ENCODE measurements at regions not wholly inside any gene's neighbourhood (a gene's known extent, or its start where the extent isn't known, plus 50 kb on each side); places are given as distances from the start of the nearest gene placed in this dataset.

DNA sequence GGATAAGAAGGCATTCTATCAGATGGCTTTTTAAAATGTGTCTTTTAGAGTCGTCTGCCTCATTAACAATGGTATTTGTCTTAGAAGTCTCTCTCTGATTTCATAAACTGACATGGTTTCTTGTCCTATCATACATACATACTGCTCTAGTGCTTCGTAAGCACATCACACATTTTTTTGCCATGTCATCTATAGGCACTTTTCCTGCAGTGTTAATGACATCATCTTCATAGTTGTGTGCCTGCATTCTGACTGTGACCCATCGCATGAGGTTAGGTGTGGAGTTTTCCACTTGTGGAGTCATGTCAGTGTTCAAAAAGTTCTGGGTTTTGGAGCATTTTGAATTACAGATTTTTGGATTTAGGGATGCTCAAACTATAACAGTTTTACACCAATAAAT lies 361.6 kb upstream of the SPOCK3 start:
- no peak overlapping the region for H3K27ac ChIP-seq (ENCODE audit: extremely low read depth, low read depth, low read length)
- no peaks in the 10 kb centered on the region for H3K9me3 ChIP-seq (ENCODE audit: control insufficient read depth, insufficient read depth, low read depth, low read length)
- ChIA-PET CTCF (no interaction called here), POLR2A (no interaction called here)
- no peaks in the 10 kb centered on the region for H3K4me1 ChIP-seq (ENCODE audit: control insufficient read depth, insufficient read depth, low read length)
- TF ChIP-seq ZNF19 (tag by site-specific recombination; IDR thresholded peaks at IDR 0.05; ENCODE audit: low read depth) = no peak
- H3K4me3 ChIP-seq (ENCODE audit: low read depth, low read length) = no peak overlapping the region
- no peaks in the 10 kb centered on the region for H3K36me3 ChIP-seq (ENCODE audit: control insufficient read depth in 2 of 2, insufficient read depth in 1 of 2, low read length in 2 of 2)

DNA sequence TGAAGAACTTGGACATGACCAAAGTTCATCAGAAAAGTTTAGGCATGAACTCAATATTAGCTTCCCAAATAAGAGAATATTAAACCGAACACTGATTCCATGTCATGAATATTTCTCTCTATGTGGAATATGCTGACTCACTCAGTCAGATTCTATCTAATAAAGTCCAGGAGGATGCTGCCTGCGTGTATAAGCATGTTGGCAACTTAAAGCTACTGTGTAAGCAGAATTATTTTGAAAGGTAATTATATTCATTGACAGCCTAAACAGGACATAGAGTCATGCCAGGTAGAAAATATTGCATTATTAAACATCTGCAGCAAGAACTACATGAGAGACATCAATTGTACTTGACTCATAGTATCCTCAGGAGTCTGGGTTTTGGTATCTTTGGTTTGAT lies 367.9 kb upstream of the SPOCK3 start:
- no peak for TF ChIP-seq YY1 (tag by site-specific recombination; IDR thresholded peaks at IDR 0.05)
- no peak for TF ChIP-seq ZNF157 (tag by site-specific recombination; IDR thresholded peaks at IDR 0.05)
- TF ChIP-seq BCL11B (tag by site-specific recombination; IDR thresholded peaks at IDR 0.05; ENCODE audit: low read depth) = no peak
- TF ChIP-seq, protein P1, sequence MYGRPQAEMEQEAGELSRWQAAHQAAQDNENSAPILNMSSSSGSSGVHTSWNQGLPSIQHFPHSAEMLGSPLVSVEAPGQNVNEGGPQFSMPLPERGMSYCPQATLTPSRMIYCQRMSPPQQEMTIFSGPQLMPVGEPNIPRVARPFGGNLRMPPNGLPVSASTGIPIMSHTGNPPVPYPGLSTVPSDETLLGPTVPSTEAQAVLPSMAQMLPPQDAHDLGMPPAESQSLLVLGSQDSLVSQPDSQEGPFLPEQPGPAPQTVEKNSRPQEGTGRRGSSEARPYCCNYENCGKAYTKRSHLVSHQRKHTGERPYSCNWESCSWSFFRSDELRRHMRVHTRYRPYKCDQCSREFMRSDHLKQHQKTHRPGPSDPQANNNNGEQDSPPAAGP (tag by site-specific recombination; IDR thresholded peaks at IDR 0.05) = no peak
- TF ChIP-seq ZNF544 (tag by site-specific recombination; IDR thresholded peaks at IDR 0.05) = no peak
- no peak for TF ChIP-seq ZNF335 (tag by site-specific recombination; conservative IDR thresholded peaks at IDR 0.05)
- H3K4me3 ChIP-seq (ENCODE audit: low read depth, low read length) = no peak overlapping the region
- no peaks in the 10 kb centered on the region for H3K36me3 ChIP-seq (ENCODE audit: control insufficient read depth in 2 of 2, insufficient read depth in 1 of 2, low read length in 2 of 2)
- no peak overlapping the region for H3K27ac ChIP-seq (ENCODE audit: extremely low read depth, low read depth, low read length)
- H3K4me1 ChIP-seq (ENCODE audit: control insufficient read depth, insufficient read depth, low read length) = no peaks in the 10 kb centered on the region
- CTCF ChIA-PET = interaction anchor here (0.7 kb wide), 1 partner anchor 81 kb away, joined by 6 read pairs; no protein-coding TSS in a partner anchor
- POLR2A ChIA-PET = no interaction called here
- H3K9me3 ChIP-seq (ENCODE audit: control insufficient read depth, insufficient read depth, low read depth, low read length) = no peaks in the 10 kb centered on the region

DNA sequence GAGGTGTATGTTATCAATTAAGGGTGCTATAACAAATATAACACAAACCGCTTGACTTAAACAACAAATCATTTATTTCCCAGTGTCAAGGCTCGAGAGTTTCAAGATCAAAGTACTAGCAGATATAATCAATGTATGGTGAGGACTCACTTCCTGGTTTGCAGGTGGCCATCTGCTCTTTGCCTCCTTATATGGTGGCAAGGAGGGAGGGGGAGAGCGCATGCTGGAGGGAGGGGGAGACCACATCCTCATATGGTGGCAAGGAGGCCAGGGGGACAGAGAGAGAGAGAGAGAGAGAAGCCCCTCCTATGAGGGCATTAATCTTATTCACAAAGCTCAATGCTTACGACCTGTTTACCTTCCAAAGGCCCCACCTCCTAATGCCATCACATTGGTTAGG lies 372.3 kb upstream of the SPOCK3 start:
- CTCF ChIA-PET = no interaction called here
- Histone ChIP-seq H3K27ac (ENCODE audit: extremely low read depth, low read depth, low read length) (no peak overlapping the region), H3K4me3 (ENCODE audit: low read depth, low read length) (no peak overlapping the region), H3K36me3 (ENCODE audit: control insufficient read depth in 2 of 2, insufficient read depth in 1 of 2, low read length in 2 of 2) (no peaks in the 10 kb centered on the region), H3K4me1 (ENCODE audit: control insufficient read depth, insufficient read depth, low read length) (no peaks in the 10 kb centered on the region), H3K9me3 (ENCODE audit: control insufficient read depth, insufficient read depth, low read depth, low read length) (no peaks in the 10 kb centered on the region)
- TF ChIP-seq ZNF48 (tag by site-specific recombination; IDR thresholded peaks at IDR 0.05) (no peak), ZBTB48 (tag by site-specific recombination; IDR thresholded peaks at IDR 0.05) (no peak), ZNF76 (tag by site-specific recombination; IDR thresholded peaks at IDR 0.05; ENCODE audit: borderline replicate concordance, low read depth) (no peak), ZBTB17 (tag by site-specific recombination; IDR thresholded peaks at IDR 0.05) (no peak), ZNF561 (tag by site-specific recombination; IDR thresholded peaks at IDR 0.05; ENCODE audit: borderline replicate concordance) (no peak), ZNF510 (tag by site-specific recombination; IDR thresholded peaks at IDR 0.05; ENCODE audit: insufficient replicate concordance) (no peak)
- TF ChIP-seq, protein P2, sequence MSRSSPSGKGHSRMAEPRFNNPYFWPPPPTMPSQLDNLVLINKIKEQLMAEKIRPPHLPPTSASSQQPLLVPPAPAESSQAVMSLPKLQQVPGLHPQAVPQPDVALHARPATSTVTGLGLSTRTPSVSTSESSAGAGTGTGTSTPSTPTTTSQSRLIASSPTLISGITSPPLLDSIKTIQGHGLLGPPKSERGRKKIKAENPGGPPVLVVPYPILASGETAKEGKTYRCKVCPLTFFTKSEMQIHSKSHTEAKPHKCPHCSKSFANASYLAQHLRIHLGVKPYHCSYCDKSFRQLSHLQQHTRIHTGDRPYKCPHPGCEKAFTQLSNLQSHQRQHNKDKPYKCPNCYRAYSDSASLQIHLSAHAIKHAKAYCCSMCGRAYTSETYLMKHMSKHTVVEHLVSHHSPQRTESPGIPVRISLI (tag by site-specific recombination; IDR thresholded peaks at IDR 0.05) = no peak
- TF ChIP-seq, protein P3, sequence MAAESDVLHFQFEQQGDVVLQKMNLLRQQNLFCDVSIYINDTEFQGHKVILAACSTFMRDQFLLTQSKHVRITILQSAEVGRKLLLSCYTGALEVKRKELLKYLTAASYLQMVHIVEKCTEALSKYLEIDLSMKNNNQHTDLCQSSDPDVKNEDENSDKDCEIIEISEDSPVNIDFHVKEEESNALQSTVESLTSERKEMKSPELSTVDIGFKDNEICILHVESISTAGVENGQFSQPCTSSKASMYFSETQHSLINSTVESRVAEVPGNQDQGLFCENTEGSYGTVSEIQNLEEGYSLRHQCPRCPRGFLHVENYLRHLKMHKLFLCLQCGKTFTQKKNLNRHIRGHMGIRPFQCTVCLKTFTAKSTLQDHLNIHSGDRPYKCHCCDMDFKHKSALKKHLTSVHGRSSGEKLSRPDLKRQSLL (tag by site-specific recombination; IDR thresholded peaks at IDR 0.05) = no peak
- POLR2A ChIA-PET = no interaction called here

DNA sequence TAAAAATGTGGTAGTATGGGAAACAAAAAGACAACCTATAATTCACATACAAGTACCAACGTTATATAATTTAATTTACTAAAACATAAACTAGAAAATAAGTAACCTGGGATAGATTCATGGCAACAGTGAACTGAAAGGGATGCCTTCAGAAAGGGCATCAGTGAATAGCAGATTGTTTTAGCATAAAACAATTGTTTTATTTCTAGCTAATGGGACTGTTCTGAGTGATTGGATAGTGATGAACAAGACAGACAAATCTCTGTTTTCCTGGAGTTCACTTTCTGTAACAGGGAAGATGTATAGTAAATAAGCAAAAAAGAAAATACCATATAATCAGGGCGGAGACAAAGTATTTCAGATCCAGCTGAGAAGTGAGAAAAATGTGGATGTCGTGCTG lies 379.1 kb upstream of the SPOCK3 start:
- Histone ChIP-seq H3K4me3 (ENCODE audit: low read depth, low read length) (no peak overlapping the region), H3K36me3 (ENCODE audit: control insufficient read depth in 2 of 2, insufficient read depth in 1 of 2, low read length in 2 of 2) (no peaks in the 10 kb centered on the region), H3K9me3 (ENCODE audit: control insufficient read depth, insufficient read depth, low read depth, low read length) (no peaks in the 10 kb centered on the region), H3K27ac (ENCODE audit: extremely low read depth, low read depth, low read length) (no peak overlapping the region), H3K4me1 (ENCODE audit: control insufficient read depth, insufficient read depth, low read length) (no peaks in the 10 kb centered on the region)
- no peak for TF ChIP-seq TCF7L2 (IDR thresholded peaks at IDR 0.05; ENCODE audit: borderline replicate concordance, low read depth, low read length)
- TF ChIP-seq, protein P4, sequence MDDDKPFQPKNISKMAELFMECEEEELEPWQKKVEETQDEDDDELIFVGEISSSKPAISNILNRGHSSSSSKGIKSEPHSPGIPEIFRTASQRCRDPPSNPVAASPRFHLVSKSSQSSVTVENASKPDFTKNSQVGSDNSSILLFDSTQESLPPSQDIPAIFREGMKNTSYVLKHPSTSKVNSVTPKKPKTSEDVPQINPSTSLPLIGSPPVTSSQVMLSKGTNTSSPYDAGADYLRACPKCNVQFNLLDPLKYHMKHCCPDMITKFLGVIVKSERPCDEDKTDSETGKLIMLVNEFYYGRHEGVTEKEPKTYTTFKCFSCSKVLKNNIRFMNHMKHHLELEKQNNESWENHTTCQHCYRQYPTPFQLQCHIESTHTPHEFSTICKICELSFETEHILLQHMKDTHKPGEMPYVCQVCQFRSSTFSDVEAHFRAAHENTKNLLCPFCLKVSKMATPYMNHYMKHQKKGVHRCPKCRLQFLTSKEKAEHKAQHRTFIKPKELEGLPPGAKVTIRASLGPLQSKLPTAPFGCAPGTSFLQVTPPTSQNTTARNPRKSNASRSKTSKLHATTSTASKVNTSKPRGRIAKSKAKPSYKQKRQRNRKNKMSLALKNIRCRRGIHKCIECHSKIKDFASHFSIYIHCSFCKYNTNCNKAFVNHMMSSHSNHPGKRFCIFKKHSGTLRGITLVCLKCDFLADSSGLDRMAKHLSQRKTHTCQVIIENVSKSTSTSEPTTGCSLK (tag by site-specific recombination; IDR thresholded peaks at IDR 0.05) = no peak
- TF ChIP-seq, protein P2 (tag by site-specific recombination; IDR thresholded peaks at IDR 0.05) = no peak
- TF ChIP-seq ZNF132 (tag by site-specific recombination; IDR thresholded peaks at IDR 0.05; ENCODE audit: borderline replicate concordance) = no peak
- TF ChIP-seq ZXDB (tag by site-specific recombination; IDR thresholded peaks at IDR 0.05) = no peak
- TF ChIP-seq ZNF560 (tag by site-specific recombination; IDR thresholded peaks at IDR 0.05; ENCODE audit: borderline replicate concordance) = no peak
- no peak for TF ChIP-seq GLI2 (tag by site-specific recombination; IDR thresholded peaks at IDR 0.05; ENCODE audit: borderline replicate concordance, low read depth)
- no peak for TF ChIP-seq BCL11B (tag by site-specific recombination; IDR thresholded peaks at IDR 0.05; ENCODE audit: low read depth)
- TF ChIP-seq ZBTB1 (tag by site-specific recombination; IDR thresholded peaks at IDR 0.05) = no peak
- ChIA-PET POLR2A (no interaction called here), CTCF (no interaction called here)
